ENCODE measurements at regions not wholly inside any gene's neighbourhood (a gene's known extent, or its start where the extent isn't known, plus 50 kb on each side); places are given as distances from the start of the nearest gene placed in this dataset.

DNA sequence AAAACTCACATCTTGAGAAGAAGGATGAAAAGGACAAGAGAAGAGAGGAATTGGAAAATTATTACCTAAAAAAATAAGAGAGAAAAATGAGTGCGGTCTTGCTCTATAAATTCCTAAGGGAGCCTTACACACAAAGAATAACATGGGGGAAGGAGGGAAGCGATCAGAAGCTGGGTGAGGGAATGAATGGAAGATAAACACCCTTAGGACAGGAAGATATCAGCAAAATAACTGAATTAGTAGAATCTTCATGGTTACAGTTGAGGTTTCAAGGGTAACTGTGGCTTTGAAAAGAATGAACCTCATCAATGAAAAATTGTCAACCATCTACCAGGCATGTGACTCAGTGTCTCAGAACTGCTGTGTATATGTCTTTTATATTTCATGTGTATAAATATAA is 192.5 kb upstream of the FOXD3 start:
- H3K27ac Mint-ChIP-seq, result no peak overlapping the region
- no peak overlapping the region for H3K27ac ChIP-seq (ENCODE audit: low read depth)
- ATAC-seq (no peak), DNase-seq (ENCODE audit: low spot score) (no peak)
- no peak overlapping the region for H3K4me2 ChIP-seq
- no peaks in the 10 kb centered on the region for H3F3A ChIP-seq (replicated peaks; ENCODE audit: low read depth)
- no peaks in the 10 kb centered on the region for H3K27me3 ChIP-seq (ENCODE audit: insufficient read depth)
- no peaks in the 10 kb centered on the region for H3K36me3 ChIP-seq (ENCODE audit: insufficient read depth)
- H3K4me1 Mint-ChIP-seq, result no peaks in the 10 kb centered on the region; the same call in 2 of the 3 replicates
- no peaks in the 10 kb centered on the region for H3K9me2 ChIP-seq (ENCODE audit: insufficient read depth)
- H3K27me3 Mint-ChIP-seq (ENCODE audit: insufficient read depth, low read depth, poor library complexity), result peaks cover 2% of the 10 kb centered on the region
- no peak overlapping the region for H2AFZ ChIP-seq
- no peaks in the 10 kb centered on the region for H3K4me1 ChIP-seq (ENCODE audit: insufficient read depth)
- TF ChIP-seq NANOG (IDR thresholded peaks at IDR 0.05; ENCODE audit: borderline replicate concordance) (no peak), ZNF114 (CRISPR knock-in tag; IDR thresholded peaks at IDR 0.05) (no peak), ZNF331 (CRISPR knock-in tag; IDR thresholded peaks at IDR 0.05; ENCODE audit: low read depth) (no peak), EZH2phosphoT487 (IDR thresholded peaks at IDR 0.05; ENCODE audit: unreplicated experiment) (no peak), POLR2AphosphoS5 (IDR thresholded peaks at IDR 0.05; ENCODE audit: low read depth) (no peak), CREB1 (CRISPR knock-in tag; IDR thresholded peaks at IDR 0.05; ENCODE audit: low read depth) (no peak), JUNB (IDR thresholded peaks at IDR 0.05; ENCODE audit: unreplicated experiment) (no peak), STAT1 (IDR thresholded peaks at IDR 0.05; ENCODE audit: unreplicated experiment) (no peak), EZH2 (IDR thresholded peaks at IDR 0.05; ENCODE audit: low read depth, unreplicated experiment) (no peak)
- TF ChIP-seq, protein P1, sequence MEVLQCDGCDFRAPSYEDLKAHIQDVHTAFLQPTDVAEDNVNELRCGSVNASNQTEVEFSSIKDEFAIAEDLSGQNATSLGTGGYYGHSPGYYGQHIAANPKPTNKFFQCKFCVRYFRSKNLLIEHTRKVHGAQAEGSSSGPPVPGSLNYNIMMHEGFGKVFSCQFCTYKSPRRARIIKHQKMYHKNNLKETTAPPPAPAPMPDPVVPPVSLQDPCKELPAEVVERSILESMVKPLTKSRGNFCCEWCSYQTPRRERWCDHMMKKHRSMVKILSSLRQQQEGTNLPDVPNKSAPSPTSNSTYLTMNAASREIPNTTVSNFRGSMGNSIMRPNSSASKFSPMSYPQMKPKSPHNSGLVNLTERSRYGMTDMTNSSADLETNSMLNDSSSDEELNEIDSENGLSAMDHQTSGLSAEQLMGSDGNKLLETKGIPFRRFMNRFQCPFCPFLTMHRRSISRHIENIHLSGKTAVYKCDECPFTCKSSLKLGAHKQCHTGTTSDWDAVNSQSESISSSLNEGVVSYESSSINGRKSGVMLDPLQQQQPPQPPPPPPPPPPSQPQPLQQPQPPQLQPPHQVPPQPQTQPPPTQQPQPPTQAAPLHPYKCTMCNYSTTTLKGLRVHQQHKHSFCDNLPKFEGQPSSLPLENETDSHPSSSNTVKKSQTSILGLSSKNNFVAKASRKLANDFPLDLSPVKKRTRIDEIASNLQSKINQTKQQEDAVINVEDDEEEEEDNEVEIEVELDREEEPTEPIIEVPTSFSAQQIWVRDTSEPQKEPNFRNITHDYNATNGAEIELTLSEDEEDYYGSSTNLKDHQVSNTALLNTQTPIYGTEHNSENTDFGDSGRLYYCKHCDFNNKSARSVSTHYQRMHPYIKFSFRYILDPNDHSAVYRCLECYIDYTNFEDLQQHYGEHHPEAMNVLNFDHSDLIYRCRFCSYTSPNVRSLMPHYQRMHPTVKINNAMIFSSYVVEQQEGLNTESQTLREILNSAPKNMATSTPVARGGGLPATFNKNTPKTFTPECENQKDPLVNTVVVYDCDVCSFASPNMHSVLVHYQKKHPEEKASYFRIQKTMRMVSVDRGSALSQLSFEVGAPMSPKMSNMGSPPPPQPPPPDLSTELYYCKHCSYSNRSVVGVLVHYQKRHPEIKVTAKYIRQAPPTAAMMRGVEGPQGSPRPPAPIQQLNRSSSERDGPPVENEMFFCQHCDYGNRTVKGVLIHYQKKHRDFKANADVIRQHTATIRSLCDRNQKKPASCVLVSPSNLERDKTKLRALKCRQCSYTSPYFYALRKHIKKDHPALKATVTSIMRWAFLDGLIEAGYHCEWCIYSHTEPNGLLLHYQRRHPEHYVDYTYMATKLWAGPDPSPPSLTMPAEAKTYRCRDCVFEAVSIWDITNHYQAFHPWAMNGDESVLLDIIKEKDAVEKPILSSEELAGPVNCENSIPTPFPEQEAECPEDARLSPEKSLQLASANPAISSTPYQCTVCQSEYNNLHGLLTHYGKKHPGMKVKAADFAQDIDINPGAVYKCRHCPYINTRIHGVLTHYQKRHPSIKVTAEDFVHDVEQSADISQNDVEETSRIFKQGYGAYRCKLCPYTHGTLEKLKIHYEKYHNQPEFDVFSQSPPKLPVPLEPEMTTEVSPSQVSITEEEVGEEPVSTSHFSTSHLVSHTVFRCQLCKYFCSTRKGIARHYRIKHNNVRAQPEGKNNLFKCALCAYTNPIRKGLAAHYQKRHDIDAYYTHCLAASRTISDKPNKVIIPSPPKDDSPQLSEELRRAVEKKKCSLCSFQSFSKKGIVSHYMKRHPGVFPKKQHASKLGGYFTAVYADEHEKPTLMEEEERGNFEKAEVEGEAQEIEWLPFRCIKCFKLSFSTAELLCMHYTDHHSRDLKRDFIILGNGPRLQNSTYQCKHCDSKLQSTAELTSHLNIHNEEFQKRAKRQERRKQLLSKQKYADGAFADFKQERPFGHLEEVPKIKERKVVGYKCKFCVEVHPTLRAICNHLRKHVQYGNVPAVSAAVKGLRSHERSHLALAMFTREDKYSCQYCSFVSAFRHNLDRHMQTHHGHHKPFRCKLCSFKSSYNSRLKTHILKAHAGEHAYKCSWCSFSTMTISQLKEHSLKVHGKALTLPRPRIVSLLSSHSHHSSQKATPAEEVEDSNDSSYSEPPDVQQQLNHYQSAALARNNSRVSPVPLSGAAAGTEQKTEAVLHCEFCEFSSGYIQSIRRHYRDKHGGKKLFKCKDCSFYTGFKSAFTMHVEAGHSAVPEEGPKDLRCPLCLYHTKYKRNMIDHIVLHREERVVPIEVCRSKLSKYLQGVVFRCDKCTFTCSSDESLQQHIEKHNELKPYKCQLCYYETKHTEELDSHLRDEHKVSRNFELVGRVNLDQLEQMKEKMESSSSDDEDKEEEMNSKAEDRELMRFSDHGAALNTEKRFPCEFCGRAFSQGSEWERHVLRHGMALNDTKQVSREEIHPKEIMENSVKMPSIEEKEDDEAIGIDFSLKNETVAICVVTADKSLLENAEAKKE (CRISPR knock-in tag; IDR thresholded peaks at IDR 0.05), result no peak
- TF ChIP-seq, protein P2, sequence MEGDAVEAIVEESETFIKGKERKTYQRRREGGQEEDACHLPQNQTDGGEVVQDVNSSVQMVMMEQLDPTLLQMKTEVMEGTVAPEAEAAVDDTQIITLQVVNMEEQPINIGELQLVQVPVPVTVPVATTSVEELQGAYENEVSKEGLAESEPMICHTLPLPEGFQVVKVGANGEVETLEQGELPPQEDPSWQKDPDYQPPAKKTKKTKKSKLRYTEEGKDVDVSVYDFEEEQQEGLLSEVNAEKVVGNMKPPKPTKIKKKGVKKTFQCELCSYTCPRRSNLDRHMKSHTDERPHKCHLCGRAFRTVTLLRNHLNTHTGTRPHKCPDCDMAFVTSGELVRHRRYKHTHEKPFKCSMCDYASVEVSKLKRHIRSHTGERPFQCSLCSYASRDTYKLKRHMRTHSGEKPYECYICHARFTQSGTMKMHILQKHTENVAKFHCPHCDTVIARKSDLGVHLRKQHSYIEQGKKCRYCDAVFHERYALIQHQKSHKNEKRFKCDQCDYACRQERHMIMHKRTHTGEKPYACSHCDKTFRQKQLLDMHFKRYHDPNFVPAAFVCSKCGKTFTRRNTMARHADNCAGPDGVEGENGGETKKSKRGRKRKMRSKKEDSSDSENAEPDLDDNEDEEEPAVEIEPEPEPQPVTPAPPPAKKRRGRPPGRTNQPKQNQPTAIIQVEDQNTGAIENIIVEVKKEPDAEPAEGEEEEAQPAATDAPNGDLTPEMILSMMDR (conservative IDR thresholded peaks at IDR 0.05; ENCODE audit: low read depth in 2 of 2), result no peak
- TF ChIP-seq, protein P3, sequence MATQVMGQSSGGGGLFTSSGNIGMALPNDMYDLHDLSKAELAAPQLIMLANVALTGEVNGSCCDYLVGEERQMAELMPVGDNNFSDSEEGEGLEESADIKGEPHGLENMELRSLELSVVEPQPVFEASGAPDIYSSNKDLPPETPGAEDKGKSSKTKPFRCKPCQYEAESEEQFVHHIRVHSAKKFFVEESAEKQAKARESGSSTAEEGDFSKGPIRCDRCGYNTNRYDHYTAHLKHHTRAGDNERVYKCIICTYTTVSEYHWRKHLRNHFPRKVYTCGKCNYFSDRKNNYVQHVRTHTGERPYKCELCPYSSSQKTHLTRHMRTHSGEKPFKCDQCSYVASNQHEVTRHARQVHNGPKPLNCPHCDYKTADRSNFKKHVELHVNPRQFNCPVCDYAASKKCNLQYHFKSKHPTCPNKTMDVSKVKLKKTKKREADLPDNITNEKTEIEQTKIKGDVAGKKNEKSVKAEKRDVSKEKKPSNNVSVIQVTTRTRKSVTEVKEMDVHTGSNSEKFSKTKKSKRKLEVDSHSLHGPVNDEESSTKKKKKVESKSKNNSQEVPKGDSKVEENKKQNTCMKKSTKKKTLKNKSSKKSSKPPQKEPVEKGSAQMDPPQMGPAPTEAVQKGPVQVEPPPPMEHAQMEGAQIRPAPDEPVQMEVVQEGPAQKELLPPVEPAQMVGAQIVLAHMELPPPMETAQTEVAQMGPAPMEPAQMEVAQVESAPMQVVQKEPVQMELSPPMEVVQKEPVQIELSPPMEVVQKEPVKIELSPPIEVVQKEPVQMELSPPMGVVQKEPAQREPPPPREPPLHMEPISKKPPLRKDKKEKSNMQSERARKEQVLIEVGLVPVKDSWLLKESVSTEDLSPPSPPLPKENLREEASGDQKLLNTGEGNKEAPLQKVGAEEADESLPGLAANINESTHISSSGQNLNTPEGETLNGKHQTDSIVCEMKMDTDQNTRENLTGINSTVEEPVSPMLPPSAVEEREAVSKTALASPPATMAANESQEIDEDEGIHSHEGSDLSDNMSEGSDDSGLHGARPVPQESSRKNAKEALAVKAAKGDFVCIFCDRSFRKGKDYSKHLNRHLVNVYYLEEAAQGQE (IDR thresholded peaks at IDR 0.05; ENCODE audit: unreplicated experiment), result no peak
- TF ChIP-seq, protein P4, sequence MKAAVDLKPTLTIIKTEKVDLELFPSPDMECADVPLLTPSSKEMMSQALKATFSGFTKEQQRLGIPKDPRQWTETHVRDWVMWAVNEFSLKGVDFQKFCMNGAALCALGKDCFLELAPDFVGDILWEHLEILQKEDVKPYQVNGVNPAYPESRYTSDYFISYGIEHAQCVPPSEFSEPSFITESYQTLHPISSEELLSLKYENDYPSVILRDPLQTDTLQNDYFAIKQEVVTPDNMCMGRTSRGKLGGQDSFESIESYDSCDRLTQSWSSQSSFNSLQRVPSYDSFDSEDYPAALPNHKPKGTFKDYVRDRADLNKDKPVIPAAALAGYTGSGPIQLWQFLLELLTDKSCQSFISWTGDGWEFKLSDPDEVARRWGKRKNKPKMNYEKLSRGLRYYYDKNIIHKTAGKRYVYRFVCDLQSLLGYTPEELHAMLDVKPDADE (IDR thresholded peaks at IDR 0.05), result no peak
- no peak overlapping the region for H3K4me3 ChIP-seq
- no peaks in the 10 kb centered on the region for H3K9me3 Mint-ChIP-seq
- no peak overlapping the region for H3K4me3 Mint-ChIP-seq
- no peaks in the 10 kb centered on the region for H3K79me2 ChIP-seq (replicated peaks; ENCODE audit: insufficient read depth)
- no peaks in the 10 kb centered on the region for H3K36me3 Mint-ChIP-seq (ENCODE audit: low read depth)
- no peaks in the 10 kb centered on the region for H4K20me1 ChIP-seq (replicated peaks; ENCODE audit: insufficient read depth)
